C1 segment of cervical spinal cord (tissue), 14 donors: ENCODE measurements at regions not wholly inside any gene's neighbourhood (a gene's known extent, or its start where the extent isn't known, plus 50 kb on each side); places are given as distances from the start of the nearest gene placed in this dataset.

Experiments
- DNase-seq, 14 donors: peaks; one replicate each; lab custom pipeline; 2025; lab: John Stamatoyannopoulos, UW

DNA sequence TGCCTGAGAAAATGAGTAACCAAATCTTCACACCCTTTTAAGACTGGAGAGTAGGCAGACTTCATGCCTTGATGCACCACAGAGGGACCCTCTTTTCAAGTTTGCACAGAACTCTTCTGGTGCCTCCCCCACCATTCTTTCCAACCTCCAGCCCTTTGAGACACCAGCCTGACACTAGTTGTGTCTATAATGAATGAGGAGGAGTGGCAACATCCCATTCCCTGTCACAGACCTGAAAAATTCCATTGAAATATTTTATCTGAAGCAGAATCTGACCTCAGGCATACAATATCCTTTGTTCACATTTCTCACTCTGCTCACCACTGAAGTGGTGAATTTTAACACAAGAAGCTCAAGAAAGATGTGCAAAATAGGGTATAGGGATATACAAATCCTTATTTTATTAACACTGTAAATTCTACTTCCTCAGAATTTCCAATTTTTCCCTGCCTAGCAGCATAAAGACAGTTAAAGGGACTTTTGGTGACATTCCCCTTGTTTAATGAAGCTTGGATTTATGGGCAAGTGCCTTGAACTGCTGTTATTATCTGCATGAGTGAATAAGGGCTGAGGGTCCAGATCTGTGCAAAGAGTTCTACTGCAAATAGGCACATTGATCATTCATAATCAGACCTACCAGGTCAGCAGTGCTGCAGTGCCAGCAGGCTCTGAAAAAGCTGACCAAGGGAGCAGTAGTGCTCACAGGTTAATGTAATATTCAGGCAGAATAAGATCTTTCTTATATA lies 149.9 kb upstream of the PAQR3 start:
- no peak for DNase-seq

DNA sequence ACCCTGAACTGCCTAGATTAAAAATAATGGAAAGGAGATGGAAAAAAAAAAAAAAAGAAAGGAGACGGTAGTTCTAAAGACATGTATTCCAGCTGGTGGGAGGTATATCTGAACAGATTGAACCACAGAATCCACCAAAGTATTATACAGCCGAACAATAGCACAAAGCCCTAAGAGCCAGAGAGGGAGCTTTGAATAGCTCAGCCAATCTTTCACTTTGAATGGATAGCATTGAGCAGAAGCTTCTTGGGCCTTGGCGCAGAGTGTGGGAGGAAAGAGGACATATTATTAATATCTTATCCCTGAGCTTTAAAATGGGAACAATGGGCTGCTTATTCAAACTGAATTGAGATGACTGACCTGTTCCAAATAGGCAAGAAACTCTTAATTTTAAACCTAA lies 147.8 kb upstream of the PAQR3 start:
- DNase-seq: no peak

DNA sequence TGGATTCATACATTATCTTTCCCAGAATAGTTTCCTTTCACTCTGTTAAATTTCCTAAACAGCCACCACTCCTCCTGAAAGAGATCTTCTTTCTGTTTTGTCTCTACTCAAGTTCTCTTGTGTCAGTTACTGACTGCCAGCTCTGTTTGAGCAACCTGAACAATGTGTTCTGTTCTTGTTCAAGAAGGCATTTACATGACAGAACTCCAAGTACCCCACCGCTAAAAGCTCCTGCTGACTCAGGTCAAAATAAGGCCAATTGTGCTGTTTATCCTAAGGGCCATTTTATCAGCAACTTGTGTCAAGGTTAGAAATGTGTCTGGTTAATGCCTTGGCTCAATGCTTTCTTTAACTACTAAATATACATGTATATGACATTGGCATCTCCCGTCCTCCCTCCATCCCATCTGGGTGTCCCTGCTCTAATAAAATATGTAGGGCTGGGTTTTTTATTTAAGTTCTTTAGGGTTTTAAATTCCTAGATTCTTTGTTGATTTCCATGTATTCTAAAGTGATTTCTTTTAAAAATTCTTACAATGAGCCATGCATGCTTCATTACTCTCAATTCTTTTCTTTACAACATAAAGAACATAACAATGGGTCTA lies 144.3 kb upstream of the PAQR3 start:
- DNase-seq: peak in 3 of 14 donors; percentile 8 to 15 (median 10)

DNA sequence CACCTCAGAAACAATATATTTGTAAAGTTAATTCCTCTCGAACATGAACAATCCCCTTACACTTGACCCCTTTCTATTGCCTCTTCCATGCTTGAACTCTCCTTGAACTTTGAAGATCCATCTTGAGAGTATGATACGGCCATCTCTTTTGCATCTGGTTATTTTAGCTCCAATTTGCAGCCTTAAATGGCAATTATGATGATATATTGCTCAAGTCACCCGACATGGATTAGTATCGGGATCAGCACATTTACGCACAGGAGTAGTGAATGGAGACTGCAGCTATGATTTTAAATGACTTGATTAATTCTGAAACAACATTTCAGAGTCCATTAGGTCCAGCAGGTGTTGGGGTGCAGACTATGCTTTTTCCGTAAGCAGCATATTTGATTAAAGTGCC lies 143.8 kb upstream of the PAQR3 start:
- no peak for DNase-seq

DNA sequence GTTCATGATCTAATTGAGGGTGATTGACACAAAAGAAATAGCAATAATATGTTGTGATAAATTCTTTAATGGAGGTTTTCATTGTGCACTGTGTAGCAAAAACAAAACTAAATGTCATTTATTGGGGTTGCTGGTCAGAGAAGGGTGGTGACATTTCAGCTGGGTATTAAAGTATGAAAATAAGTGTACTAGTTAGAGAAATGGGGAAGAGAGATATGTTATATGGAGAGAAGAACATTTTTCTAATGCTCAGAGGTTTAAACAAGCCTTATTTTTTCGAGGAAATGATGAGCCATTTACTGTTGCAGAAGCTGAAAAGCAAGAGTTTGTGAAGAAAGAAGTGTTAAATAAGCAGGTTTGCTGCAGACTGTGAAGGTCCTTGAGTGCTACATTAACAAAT lies 142.7 kb upstream of the PAQR3 start:
- no peak for DNase-seq

DNA sequence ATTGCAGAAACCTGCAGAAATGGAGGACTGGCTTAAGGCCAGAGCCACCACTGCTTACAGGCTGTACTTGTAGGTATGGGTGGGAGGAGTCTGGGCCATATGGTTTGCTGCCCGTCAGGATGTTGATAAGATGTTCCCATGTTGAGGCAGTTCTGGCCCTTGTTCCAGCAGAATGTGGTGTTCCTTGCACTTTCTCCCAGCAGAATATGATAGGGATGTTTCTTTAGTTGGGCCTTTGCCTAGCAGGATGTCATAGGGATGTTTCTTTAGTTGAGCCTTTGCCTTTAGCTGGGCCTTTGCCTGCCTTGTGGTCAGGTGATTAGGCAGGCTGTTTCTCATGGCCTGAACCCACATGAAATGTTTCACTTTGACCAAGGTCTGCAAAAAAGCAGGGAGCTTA lies 139.1 kb upstream of the PAQR3 start:
- no peak for DNase-seq

DNA sequence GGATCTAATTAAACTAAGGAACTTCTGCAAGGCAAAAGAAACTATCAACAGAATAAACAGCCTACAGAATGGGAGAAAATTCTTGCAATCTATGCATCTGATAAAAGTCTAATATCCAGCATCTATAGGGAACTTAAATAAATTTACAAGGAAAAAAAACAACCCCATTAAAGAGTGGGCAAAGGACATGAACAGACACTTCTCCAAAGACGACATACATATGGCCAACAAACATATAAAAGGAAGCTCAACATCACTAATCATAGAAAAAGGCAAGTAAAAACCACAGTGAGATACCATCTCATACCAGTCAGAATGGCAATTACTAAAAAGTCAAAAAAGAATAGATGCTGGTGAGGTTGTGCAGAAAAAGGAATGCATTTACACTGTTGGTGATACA lies 134.8 kb upstream of the PAQR3 start:
- DNase-seq: no peak

DNA sequence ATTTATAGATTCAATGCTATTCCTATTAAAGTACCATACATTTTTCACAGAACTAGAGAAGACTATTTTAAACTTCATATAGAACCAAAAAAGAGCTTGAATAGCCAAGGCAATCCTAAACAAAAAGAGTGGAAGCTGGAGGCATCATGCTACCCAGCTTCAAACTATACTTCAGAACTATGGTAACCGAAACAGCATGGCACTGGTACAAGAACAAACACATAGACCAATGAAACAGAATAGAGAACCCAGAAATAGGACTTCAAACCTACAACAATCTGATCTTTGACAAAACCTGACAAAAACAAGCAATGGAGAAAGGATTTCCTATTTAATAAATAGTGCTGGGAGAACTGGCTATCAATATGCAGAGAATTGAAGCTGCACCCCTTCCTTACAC lies 134.2 kb upstream of the PAQR3 start:
- no peak for DNase-seq

DNA sequence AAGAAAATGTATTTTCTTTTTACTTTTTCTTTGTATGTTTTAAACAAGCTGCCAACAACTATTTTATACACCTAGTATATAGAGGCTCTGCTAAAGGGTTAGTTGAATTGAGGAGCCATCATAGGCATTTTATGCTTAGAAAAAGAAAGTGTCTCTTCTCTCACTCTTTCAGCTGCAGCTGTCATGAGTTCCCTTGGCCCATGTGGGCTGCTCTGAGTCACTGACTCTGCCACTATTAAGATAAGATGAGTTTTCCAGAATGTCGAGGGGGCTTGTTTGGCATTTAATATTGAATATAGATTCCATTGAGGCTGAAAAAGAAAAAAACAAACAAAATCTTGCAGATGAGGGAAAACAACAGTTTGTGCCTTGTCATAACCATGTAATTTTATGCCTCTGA lies 126.0 kb upstream of the PAQR3 start:
- no peak for DNase-seq

DNA sequence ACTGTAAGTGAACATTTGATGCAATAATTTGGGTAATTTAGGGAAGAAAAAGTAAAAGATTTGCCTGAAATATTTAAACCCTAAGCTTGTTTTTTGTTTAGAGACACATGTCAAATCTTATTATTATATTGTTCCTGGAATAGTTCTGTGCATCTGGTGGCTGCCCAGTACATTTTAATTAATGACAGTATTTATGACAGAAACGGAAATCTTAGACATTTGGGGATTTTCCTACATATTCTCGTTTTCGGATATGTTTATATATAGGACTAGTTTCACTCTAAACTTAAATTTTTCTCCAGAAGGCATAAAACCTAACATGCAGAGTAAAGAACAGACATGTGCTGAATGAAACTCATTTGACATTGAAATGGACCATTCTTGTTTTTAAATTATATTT lies 125.6 kb upstream of the PAQR3 start:
- no peak for DNase-seq

DNA sequence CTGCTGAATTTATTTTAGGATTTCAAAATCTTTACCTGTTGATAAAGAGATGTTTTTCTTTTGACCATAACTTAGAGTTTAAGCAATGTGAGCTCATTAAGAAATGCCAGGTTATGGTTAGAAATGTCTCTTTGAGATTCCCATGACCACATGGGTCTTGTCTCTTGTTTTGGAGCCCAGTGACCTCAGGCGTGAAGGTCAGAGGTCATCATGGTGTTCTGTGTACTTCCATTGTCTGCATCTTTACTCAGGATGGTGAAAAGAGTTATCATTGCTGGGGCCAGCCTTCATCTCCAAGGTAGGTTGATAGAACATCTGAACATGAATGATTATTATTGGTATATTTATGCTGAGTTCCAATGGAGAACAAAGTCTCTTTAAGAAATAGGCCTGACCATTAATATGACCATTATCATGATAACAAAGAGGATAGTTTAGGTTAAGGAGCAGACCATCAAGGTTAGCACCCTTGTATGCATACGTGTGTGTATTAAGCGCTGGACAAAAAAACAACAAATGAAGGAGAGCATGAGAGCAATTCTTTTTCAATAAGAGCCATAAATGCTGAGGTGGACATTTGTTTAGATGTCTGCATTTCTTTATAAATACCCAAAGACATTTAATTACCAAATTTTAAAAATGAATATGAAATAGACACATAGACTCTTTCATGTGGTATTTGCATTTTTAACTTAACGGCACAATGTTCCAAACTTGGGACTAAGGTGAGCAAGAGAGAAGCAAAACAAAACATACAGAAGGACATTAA lies 120.6 kb upstream of the PAQR3 start:
- DNase-seq: no peak

DNA sequence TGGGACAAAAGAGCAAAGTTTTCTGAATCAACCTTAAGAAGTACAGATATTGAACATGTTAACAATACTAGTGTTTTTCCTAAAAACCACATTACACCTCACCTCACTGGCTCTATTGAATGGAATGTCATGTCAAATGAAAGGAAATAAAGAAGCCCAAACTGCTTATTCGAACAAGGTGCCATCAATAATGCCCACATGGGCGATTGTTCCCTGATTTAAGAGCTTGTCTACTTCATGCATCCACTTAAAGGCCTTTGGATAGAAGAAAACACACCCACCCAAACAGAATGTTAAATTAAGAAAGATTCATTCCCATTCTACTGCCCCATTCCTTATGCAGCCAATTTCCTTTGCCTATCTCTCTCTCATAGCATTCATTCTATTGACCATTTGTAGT lies 118.5 kb upstream of the PAQR3 start:
- no peak for DNase-seq

DNA sequence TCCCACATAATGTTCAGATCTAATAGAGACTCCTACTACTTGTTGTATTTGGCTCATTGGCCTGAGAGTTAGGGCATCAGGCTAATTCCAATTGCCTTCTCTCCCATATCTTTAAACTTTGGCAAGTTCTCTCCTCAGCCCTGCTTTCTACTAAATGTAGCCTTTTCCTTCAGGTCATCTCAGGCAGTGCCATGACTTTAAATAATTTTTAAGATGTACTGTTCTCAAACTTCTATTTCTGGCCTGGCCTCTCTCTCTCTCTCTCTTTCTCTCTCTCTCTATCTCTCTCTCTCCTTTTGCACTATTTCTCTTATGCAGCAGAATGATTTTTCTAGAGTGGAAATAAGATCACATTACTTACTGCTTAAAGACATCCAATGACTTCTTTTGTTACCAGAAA lies 114.5 kb upstream of the PAQR3 start:
- no peak for DNase-seq

DNA sequence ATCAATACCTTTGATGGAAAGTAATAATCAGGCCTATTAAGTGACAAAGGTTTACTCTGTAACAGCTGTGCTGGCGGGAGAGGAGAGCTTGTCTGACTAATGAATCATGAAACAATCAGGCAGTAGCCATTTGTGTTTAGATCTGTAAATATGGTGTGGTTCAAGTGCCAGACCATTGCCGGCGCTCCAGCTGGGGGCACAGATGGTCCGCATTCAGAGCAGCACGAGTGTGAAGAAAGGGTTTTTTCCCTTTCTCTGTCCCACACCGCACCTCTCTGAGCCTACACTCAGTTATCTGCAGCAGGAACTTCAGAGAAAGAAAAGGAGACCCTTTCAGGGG lies 111.3 kb upstream of the PAQR3 start:
- DNase-seq: peak in 3 of 14 donors; percentile 8 to 92 (median 41)

DNA sequence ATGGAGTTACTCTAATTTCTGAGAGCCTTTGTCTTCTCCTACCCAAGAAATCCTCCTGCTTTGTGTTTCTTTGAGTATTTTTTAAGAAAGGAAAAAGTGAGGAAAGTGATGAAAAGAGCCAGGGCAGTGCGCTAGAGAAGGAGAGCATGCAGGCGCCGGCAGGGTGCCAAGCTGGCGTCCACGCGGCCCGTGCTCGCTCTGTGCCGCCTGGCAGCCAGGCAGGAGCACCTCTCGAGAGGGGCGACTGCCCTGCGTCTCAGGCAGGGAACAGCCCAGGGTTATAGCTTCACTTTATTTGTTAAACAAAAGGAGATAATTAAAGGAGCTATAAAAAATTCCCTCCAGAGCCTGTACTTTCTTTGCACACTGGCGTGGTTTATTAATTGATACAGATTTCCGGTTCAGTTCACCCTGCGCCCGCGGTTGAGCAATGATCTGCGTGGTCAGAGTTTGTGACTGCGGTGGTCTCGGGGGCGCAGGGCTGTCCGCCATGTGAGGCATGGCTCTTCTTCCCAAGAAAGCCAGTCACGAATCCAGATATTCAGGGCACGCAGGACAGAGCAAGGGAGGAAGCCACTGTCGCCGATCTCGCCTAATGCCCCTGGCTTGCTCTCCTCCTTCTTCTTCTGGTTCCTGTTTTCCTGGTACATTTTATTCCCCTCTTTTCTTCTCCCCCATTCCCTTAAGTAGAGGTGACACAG lies 110.8 kb upstream of the PAQR3 start:
- peak in 5 of 14 donors; percentile 3 to 69 (median 25) for DNase-seq

DNA sequence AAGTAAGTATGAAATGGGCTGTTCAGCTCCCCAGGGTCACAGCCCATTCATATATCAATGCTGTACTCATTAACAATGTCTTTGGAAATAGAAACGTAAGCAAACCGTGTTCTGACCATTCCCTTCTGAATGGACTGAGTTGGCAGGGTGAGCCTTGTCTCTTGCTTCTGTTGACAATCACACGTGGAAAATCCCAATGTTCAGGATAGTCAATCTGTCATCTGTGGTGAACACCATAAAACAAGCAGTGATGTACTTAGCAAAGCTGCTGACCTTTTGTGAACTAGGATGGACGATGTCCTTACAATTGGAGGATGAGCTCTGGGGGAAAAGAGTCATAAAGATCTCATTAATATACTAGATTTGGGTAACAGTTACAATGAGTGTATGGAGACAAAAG lies 109.6 kb upstream of the PAQR3 start:
- DNase-seq: peak in 1 of 14 donors; percentile 22

DNA sequence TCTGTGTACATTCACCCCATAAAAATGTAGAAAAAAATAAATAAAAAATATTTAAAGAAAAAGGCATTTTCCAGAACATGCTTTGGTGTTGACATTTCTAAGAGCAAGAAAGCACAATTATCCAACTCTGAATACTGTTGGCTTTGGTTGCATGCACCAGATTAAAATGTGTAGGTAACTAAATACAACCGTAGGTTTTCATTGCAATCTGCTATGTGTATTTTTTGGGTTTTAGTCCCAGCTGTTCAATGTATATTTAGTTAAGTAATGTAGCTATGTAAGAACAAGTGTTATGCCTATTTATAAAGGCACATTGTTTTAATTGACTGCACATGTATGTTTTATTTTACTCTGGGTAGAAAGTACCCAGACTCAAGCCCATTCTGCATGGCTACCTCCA lies 108.1 kb upstream of the PAQR3 start:
- DNase-seq: no peak

DNA sequence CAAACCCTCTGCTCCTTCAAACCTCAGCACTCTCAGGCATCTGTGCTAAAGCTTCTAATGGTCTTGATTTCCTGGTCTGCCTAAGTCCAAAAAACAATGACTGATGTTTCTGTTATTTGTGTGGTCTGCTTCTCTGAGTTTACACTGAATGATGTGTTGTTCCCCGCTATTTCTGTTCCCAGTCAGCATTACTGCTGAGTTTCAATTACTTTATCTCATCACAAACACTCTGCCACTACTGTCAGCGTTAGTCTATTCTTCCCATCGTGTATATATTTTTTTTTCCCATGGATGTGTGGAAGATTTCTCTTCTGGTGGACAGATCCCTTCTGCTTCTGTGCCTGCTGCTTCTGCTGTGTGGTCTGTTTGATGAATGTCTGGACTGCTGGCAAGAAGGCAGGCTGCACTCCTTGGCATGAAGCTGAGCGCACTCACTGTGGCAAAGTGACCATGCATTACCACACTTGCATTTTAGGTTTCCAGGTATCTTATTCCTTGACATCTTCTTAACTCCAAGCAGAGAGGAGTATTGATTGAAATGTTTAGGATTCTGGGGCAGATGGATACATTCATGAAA lies 106.9 kb upstream of the PAQR3 start:
- no peak for DNase-seq

DNA sequence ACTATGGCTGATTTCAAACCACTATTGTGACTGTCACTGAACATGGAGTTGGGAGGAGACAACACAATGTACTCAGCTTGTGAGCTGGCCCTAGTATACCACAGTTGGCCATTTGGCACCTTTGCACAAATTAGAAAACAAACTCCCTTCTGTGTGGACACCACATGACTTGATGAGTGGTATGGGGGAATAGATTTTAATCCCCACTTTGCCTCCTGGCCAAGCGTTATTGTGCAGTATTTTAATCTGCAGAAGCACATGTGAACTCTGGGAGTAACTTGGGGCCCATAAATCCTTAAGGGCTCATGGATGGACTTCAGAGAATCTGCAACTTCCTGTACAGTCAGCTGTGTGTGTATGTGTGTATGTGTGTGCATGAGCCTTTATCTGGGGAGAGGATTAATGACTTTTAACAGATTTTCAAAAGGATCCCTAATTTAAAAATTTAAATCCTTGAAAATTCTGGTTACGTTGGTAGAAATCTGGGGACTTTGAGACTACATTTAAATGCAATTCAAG lies 105.0 kb upstream of the PAQR3 start:
- DNase-seq: no peak

DNA sequence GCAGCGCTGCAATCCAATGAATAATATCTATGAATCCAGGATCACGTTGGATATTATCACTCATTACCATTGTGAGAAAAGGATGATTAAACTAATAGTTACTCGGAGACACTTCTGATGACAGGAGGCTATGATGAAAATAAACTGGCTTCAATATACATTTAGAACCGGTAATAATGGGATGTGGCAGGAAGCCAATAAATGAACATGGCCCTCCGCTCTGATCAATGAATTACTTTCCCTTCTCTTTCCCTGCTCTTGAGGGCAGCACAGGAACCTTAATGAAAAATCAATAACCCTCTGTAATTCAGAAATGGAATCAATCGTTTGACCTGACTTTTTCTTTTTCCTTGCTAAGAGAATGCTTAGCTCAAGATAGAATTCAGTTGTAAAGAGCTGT lies 103.9 kb upstream of the PAQR3 start:
- no peak for DNase-seq

DNA sequence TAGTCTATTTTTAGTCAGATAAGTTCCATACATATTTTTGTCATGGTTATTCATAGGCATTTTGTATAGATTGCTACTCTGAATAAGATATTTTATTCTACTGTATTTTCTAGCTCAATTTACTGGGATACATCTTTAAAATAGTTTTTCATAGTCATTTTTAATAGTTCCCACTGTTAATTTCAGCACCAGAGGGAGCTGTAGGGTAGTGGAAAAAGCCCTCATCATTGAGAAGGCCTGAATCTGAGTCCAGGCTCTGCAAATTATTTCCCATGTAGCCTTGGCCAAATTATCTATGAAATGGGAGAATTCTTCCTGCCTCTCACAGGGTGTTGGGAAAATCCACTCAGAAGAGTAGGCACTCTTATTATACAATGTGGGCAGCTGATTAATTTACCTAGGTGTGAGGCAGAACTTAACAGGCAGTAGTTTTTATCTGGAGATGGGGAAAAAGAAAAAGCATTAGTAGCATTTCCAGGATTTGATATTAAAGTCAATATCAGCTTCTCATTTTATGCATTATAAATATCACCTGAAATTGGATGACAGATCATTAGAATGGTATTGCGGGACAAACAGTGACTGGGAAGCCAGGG lies 102.9 kb upstream of the PAQR3 start:
- peak in 1 of 14 donors; percentile 31 for DNase-seq
